ENCODE measurements at regions not wholly inside any gene's neighbourhood (a gene's known extent, or its start where the extent isn't known, plus 50 kb on each side); places are given as distances from the start of the nearest gene placed in this dataset.

- intact Hi-C loops (cut with DNase I; ENCODE audit: low total_unique reads), result no loop called here
- H3K27ac ChIP-seq, result no peak overlapping the region
- DNase-seq, result no peak
- no peak overlapping the region for H3K4me3 ChIP-seq
- no peaks in the 10 kb centered on the region for H3K27me3 ChIP-seq
- TF ChIP-seq CTCF (IDR thresholded peaks at IDR 0.05), result no peak
- H3K36me3 ChIP-seq, result no peaks in the 10 kb centered on the region
- no peaks in the 10 kb centered on the region for H3K4me1 ChIP-seq
- H3K9me3 ChIP-seq, result no peaks in the 10 kb centered on the region
Observed at GRCh38 chr13:104823071-104823470, 1712.4 kb downstream of the EFNB2 start.

- no peaks in the 10 kb centered on the region for H3K27me3 ChIP-seq
- no peak overlapping the region for H3K27ac ChIP-seq
- H3K4me3 ChIP-seq, result no peak overlapping the region
- no peaks in the 10 kb centered on the region for H3K36me3 ChIP-seq
- TF ChIP-seq CTCF (IDR thresholded peaks at IDR 0.05), result no peak
- H3K9me3 ChIP-seq, result no peaks in the 10 kb centered on the region
- no peaks in the 10 kb centered on the region for H3K4me1 ChIP-seq
- intact Hi-C loops (cut with DNase I; ENCODE audit: low total_unique reads), result no loop called here
- no peak for DNase-seq
Observed at GRCh38 chr13:104817271-104817670, 1718.2 kb downstream of the EFNB2 start.

GRCh38 chr13:104816726-104817125 lies 1718.7 kb downstream of the EFNB2 start:
- Histone ChIP-seq H3K4me3 (no peak overlapping the region), H3K27ac (no peak overlapping the region), H3K9me3 (no peaks in the 10 kb centered on the region), H3K27me3 (no peaks in the 10 kb centered on the region), H3K4me1 (no peaks in the 10 kb centered on the region), H3K36me3 (no peaks in the 10 kb centered on the region)
- TF ChIP-seq CTCF (IDR thresholded peaks at IDR 0.05), result no peak
- intact Hi-C loops (cut with DNase I; ENCODE audit: low total_unique reads), result no loop called here
- no peak for DNase-seq

- Histone ChIP-seq H3K36me3 (no peaks in the 10 kb centered on the region), H3K4me1 (no peaks in the 10 kb centered on the region), H3K4me3 (no peak overlapping the region), H3K27ac (no peak overlapping the region), H3K9me3 (no peaks in the 10 kb centered on the region), H3K27me3 (no peaks in the 10 kb centered on the region)
- no peak for TF ChIP-seq CTCF (IDR thresholded peaks at IDR 0.05)
- intact Hi-C loops (cut with DNase I; ENCODE audit: low total_unique reads), result no loop called here
- DNase-seq, result no peak
Observed at GRCh38 chr13:104810242-104810641, 1725.2 kb downstream of the EFNB2 start.

GRCh38 chr13:104809483-104809882 lies 1726.0 kb downstream of the EFNB2 start:
- H3K9me3 ChIP-seq, result no peaks in the 10 kb centered on the region
- H3K4me1 ChIP-seq, result no peaks in the 10 kb centered on the region
- intact Hi-C loops (cut with DNase I; ENCODE audit: low total_unique reads), result no loop called here
- no peak overlapping the region for H3K4me3 ChIP-seq
- no peak for TF ChIP-seq CTCF (IDR thresholded peaks at IDR 0.05)
- no peaks in the 10 kb centered on the region for H3K27me3 ChIP-seq
- no peaks in the 10 kb centered on the region for H3K36me3 ChIP-seq
- DNase-seq, result no peak
- no peak overlapping the region for H3K27ac ChIP-seq

- Histone ChIP-seq H3K4me3 (no peak overlapping the region), H3K4me1 (no peaks in the 10 kb centered on the region), H3K27ac (no peak overlapping the region), H3K36me3 (no peaks in the 10 kb centered on the region), H3K9me3 (no peaks in the 10 kb centered on the region), H3K27me3 (no peaks in the 10 kb centered on the region)
- TF ChIP-seq CTCF (IDR thresholded peaks at IDR 0.05), result no peak
- intact Hi-C loops (cut with DNase I; ENCODE audit: low total_unique reads), result no loop called here
- no peak for DNase-seq
Observed at GRCh38 chr13:104805346-104805745, 1730.1 kb downstream of the EFNB2 start.
